Suppressor macrophage treated with lipopolysaccharide for 1 hour (primary cell): ENCODE measurements at regions not wholly inside any gene's neighbourhood (a gene's known extent, or its start where the extent isn't known, plus 50 kb on each side); places are given as distances from the start of the nearest gene placed in this dataset.
"Not testable (repeated sequence)": the region's sequence is repeated elsewhere in the genome, so short reads cannot be mapped to it uniquely, and the experiment has no call there.

Experiments used
- DNase-seq, 3 donors: peaks; one replicate each; pipeline ENCODE4 v3.0.0-alpha.2; 2020 to 2022

DNA sequence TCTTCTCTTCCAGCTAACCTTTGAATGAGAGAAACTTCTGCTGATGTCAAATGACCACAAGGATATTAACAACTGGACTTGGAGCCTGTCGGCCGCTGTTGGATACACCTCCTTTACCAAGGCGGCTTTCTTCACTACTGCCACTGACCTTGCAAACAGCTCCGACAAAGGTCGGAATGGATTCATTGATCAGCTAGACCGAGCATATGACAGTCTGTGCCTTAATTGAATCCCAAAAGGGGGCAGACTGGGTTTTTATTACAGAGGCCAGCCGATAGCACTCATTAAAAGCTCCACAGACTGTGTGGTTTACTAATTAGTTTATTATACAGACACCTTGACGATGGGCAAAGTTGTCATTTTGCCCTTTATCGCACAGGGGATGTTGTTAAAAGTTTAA is 394.5 kb downstream of the RERGL start:
- DNase-seq, result no peak

DNA sequence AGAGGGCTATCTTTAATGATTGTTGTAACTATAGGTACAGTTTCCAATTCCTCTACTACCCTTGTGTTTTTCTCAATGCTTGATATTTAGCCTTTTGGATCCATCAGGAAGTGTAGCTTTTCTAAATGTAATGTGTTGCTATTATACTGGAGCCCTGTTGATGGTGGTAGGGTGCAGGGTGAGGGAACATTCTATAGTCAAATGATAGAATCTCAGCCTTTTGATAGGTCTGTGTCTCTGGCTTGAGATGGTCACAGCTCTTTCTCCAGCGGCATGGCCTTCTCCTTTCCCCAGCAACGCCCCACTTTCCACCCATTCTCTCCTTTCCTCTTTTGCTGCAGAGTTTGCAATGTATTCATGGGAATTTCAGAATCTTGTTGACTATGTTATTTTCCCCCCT is 398.6 kb downstream of the RERGL start:
- no peak for DNase-seq

DNA sequence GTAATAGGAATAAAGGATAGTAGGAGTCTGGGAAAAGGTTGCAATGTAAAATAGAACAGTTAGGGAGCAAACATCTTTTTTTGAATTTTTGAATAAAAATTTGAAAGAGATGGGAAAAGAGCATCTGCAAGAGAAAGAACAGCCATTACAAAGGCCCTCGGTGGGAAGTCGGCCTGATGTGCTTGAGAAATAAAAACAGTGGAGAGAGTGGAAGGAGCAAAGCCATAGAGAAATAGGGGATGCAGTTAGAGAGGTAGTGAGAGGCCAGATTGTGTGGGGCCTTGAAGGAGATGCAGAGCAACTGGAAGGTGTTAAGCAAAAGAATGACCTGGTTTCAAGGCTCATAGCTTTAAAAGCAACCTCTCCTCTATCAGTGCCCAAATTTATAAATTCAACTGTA is 409.8 kb downstream of the RERGL start:
- no peak for DNase-seq

DNA sequence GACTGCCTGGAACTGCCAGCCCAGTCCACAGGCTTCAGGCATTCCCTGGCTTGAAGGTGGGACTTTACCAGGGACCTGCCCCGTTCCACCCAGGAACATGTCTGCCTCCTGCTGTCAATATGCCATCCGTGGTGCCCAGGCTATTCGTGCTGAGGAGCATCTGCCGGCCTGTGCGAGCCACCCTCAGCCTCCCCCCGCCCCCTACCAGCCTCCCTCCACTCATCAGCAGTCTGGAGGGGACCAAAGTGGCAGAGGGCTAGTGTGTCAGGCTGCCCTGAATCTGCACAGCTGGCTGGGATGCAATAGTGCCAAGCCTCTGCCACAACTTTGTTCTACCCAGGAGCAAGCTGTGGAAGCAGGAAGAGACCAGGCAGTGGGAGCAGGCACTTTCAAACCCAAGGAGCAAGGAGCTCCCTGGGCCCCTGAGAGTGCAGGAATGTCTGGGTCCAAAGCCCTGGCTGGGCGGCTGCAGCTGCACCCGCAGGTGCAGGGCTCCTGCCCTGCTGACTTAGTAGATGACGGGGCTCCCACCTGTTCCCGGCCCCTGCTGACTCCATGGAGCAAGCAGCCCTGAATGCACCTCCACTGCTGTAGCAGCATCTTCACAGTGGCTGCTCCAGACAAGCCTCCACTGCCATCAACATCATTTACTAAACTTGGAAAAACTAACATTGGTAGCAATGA is 423.2 kb downstream of the RERGL start:
- DNase-seq, result no peak

DNA sequence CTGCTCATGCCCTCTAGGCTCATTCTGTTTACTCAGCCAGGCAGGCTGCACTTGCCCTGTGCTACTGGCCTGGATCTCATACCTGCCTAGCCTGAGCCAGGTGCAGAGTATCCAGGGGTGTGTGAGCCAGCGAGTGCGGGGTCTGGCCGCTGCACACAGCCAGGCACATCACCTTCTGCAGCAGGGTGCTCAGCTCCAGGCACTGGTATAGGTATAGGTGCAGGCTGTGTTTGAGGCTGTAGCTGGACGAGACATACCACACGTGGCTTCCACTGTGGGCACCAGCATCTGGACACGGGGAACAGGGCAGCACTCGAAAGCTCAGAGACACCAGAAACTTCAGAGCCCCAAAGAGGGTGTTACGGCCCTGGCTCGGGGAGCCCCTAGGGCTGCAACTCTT is 424.2 kb downstream of the RERGL start:
- DNase-seq, result no peak

DNA sequence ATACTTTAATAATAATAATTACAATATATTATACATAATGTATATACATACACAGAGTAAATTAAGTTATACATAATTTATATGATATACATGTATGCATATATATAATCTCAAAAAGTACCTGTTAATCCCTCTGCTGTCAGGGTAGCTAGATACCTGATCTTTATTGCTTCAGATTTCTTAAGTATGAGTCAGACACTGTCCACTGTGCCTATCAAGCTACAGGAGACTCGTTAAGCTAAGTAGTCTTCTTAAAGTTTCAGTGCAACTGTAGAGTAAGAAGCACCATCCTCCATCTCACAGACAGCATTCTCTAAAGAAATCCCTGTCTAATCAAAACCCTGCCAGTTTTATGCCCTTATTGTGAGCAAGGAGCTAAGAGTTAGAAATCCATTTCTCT is 428.7 kb downstream of the RERGL start:
- DNase-seq, result no peak

DNA sequence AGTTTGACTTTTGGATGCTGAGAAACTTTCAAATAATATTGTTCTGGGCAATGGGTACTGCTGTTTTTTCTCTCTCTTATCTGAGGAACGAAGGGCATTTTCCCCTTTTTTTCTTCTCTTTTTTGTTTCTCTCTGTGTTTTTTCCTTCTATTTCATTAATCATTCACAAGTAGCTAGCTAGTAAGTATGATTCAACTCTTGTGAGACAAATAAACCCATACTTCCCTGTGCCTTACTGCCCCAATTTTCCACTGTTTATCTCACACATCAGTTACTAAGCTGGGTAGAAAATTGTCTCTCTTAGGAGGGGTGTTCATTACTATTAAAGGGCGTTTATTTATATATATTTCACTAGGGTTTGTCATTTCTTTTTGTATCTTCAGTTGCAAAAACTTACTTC is 437.6 kb downstream of the RERGL start:
- no peak for DNase-seq

DNA sequence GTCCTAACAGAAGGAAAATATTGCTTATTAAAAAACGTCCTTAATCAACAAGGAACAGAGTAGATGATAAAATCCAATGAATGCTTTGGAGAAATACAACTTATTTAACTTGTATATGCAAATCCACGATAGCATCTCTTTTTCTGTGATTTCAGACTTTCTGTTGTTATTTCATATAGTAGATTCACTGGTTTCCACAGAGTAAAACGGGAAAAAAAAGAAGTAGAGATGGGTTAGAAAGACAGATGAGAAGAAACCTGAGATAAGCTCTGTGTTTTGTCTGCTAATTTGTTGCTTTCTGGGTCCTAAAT is 447.7 kb downstream of the RERGL start:
- no peak for DNase-seq

DNA sequence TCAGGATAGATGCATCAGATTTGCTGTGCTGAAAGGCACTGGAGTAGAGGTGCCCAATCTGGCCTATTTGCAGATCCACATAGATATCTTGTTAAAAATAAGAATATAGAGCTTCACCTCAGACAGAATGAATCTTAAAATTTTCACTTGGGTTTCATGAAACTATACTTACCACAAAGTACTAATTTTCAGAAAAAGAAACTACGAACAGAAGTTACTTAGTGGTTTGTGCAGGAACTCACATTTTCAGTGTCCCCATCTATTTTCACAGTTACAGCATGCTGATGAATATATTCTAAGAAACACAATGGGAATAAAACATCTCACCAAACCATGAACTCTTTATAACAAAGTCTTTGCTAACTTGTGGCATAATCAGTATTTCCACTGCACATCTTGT is 449.4 kb downstream of the RERGL start:
- DNase-seq, result no peak

DNA sequence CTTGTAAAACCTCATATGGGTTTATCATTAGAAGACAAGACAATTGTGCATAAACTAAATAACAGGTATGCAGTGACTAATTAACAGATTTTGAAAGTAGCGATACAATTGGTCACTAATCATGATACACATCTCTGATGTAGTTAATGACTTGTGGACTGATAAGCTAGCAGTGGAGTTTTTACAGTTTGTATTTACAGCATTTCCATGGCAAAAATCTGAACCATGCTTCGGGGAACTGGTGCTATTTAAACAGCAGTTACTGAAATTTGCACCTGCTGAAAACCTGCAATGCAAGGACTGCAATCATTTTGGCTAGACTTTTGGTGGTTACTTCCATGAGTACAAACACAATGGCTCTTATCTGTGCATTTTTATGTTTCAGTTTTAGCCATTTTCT is 471.2 kb downstream of the RERGL start:
- no peak for DNase-seq

DNA sequence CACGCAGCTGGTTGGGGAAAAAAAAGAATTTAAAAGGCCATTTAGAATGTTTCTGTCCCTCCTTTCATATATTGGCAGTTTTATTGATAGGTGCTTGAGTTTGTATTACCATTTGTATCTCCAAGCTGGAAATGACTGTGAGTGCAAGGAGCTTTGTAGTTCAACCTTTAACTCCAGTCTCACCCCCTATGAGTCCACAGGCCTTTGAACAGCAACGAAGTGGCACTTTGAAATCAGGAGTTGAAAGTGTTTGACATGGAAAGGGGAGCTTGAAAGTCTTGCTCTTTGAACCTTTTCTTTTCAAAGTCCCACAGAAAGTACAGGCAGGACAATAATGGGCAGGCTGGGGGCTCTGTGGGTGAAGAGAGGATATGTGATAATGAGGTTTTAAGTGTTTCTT is 480.3 kb downstream of the RERGL start:
- DNase-seq, result no peak

DNA sequence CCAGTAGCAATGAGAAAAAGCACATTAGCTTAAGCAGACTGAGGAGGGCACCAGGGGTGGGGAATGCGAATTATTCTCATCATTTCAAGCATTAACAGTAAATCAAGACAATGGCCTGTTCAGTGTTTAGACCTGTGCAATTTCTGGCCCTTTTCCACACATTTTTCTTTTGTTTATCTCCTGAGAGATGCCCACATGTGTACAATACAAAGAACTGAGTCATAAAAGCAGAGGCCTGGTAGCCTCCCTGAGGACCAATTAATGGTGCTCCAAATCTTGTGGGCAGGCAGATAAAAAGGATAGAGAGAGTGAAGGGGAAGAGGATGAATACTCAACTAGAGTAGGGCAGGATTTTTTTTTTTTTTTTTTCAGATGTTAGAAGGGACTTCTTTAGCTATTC is 480.8 kb downstream of the RERGL start:
- no peak for DNase-seq

DNA sequence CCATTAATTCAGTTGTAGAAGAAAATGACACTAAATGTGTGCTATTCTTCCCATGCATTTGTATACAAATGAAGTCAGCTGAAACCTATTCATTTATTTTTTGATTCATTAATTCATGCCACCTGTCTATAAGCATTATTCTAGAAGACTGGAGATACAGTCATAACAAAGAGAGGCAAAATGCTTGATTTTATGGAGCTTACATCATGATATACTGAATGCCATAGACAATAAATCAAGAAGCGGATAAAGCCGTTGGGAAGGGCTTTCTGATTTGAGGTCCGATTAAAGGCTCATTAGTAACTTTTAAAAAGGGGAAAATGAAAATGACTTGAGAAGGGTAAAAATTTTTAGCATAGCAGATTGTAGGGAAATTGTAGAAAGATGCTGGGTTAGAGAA is 494.9 kb downstream of the RERGL start:
- no peak for DNase-seq

DNA sequence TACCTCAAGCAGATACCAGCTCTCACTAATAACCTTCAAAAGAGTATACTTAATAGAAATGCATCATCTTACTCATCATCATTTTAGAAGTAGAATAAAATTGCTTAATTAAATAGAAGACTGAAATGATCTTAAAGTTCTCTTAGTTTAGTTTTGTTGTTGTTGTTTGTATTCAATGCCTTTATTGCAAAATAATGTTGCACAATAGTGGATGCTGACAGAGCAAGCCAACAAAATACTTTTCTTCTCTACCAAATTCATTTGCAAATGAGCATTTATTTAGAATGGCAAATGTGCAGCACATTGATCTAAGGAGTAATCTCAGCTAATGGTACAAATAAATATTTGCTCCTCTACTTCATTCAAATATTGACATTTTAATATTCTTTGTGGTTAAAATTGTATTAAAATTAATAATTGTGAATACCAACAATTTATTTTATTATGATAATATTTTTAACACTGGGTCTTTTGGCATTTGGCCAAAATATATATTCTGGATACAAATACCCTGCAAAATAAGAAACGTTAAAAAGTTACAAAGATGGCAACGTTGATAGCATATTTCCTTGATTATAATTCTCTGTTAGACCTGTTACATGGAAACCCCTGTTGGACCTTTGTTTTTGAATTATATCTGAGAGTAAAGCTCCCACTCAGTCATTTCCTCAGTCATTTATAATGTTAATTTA is 496.1 kb downstream of the RERGL start:
- DNase-seq, result no peak

DNA sequence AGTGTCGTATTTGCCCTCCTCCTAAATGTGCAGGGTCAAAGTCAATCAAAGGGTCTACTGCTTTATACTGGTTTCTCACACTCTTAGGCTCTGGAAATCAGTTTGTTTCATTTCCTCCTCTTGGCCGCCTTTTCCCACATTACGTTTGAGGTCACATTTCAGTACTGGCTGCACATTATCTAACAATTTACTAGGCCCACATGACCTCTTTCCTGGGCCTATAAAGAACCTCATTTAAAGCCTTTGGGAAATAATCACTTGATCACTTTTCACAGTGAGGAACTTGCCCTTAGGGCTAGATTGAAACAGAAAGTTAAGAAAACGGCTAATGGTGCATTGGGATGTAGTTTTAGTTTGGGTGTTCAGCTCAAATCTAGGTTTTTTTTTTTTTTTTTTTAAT is 497.5 kb downstream of the RERGL start:
- no peak for DNase-seq

DNA sequence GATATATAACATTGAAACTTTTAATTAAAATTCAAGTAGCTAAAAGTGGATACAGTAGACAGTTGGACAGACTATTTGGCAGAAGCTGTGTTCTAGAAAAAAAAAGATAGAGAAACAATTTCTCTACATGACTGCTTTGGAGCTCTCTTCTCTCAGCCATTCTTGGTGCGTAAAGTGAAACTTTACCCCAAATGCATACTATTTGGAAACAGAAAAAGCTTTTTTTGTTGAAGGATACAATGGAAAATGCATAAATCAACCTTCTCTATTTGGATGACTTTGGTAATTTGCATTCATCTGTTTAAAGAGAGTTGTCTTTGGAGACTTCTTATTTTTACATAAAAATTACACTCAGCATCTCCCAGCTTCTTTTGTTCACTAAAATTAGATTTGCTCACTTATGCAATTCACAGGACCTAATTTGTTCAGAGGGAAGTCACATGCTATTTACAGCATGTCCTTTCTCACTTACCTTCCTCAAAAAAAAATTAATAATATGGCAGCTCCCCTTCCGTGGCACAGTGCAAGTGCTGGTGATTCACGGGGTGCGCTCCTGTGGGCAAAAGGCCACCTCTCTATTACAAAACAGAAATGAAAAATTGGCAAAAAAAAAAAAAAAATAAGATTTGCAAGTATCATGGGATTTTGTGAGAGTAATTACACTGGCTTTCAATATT is 498.9 kb downstream of the RERGL start:
- no peak for DNase-seq

DNA sequence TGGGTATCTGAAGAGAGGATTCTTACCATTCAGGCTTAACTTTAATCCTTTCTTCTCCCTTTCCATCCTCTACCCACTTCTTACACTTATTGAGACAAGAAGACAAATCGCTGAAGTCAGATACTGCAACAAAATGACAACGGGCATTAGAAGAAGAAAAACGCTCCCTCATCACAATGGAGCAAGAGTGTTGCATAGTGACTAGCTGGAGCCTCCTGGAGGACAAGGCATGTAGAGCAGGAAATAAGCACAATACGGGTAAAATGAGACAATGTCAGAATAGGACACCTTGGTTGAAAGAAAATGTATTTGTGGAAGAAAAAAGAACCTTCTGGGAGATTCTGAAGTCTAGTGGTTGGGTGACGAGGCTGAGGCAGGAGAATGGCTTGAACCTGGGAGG is 501.0 kb downstream of the RERGL start:
- peak in 1 of 3 donors; percentile 0 for DNase-seq

DNA sequence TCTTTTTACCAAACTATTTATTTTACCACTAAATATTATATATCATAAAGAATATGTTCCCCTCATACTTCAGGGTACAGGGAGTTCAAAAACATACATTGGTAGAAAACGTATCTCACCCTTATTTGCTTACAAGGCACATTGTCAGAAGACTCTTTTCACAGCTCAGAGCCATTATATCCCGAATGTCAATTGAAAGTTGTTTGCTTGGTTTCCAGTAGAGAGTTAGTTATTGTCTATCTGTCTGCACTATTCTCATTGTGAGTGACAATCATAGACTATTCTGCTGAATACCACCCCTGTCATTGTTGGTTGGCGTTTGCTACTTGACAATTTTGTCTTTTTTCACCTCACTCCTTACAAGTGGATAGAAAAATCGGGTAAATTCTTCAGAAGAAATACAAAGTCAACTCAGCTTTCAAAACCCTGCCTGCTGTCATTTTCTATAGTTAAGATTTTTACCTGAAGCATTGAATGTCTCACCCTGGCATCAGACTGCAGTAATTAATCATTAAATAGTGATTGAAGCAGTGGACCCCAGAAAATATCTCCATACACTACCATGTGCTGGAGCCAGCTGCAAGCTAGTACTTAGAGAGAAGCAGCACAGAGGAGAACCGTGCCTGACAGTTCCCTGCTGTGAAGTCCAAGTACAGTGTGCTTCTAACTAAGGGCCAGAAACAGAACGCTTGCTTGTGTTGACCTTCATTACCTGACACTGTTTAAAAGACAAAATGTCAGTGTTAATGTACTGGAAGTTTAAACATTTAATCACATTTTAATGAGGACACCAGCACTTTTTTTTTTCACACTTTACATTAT is 510.6 kb downstream of the RERGL start:
- DNase-seq, result no peak

DNA sequence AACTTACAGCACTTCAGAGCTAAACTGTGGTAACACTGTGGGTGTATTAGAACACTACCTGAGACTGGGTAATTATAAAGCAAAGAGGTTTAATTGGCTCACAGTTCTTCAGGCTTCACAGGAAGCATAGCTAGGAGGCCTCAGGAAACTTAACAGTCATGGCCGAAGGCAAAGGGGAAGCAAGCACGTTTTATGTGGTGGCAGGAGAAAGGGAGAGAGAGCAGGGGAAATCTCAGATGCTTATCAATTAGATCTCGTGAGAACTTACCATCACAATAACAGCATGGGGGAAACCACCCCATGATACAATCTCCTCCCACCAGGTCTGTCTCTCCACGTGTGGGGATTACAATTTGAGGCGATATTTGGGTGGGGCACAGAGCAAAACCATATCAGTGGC is 512.6 kb downstream of the RERGL start:
- DNase-seq, result no peak

DNA sequence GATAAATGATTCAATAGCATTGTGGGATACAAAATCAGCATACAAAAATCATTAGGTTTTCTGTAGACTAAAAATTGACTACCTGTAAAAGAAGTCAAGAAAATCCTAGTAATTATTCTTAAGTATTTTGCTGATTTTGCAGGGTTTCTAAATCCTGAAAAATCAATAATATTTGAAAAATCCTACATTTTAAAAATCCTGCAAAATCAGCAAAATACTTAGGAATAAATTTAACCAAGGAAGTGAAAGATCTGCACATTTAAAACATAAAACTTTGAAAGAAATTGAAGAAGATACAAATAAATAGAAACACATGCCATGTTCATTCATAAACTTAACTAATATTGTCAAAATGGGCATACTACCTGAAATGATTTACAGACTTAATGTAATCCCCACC is 517.7 kb downstream of the RERGL start:
- DNase-seq, result no peak

DNA sequence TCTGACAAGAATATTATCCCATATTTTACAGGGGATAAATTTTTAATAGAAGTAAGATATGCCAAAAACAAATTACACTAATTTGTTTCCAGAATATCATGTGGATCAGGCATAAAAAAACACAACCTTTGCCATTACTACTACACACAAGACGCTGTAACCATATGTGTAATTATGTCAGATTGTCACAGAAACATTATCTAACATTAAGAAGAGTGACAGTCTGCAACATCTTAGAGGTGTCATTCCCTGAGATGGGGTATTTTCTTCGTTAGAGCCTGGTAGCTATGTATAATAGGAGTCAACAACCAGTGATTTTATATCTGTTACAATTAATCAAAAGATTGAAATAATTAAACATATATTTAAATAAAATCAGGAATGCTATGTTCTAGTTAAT is 518.9 kb downstream of the RERGL start:
- DNase-seq, result no peak

DNA sequence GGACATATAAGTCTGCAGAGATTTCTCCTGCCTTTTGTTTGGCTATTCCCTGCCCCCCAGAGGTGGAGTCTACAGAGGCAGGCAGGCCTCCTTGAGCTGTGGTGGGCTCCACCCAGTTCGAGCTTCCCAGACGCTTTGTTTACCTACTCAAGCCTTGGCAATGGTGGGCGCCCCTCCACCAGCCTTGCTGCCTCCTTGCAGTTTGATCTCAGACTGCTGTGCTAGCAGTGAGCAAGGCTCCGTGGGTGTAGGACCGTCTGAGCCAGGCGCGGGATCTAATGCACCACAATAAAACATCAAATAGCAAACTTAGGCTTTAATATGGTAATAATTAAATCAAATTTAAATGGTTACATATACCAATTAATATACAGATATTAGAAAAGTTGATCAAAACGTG is 525.4 kb downstream of the RERGL start:
- DNase-seq, result not testable (repeated sequence)

DNA sequence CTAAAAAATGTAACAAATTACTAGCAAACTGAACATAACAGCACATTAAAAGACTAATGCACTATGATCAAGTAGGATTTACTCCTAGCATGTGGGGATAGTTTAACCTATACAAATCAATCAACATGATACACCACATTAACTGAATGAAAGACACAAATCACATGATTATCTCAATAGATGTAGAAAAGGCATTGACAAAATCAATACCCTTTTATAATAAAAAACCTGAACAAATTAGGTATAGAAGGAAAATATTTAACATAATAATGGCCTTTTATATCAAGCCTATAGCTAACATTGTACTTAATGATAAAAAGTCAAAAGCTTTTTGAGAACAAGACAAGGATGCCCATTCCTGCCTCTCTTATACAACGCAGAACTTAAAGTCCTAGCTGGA is 540.0 kb downstream of the RERGL start:
- no peak for DNase-seq

DNA sequence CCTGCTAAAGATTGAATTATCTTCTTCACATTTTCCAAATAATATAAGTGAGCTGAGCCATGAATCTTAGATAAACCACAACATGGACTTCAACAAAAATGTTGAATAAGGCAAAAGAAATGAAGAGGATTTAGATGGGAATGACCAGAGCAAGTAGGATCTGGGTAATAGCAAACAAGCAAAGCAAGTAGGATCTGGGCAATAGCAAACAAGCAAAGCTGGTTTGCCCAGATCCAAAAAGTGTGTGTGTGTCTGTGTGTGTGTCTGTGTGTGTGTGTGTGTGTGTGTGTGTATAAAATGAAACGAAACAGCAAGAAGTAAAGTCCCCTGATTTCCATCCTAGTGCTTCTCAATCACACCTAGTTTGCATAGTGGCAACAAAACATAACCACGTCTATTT is 549.1 kb downstream of the RERGL start:
- DNase-seq, result no peak
